Duodenal mucosa (tissue), 2 donors: ENCODE measurements at regions not wholly inside any gene's neighbourhood (a gene's known extent, or its start where the extent isn't known, plus 50 kb on each side); places are given as distances from the start of the nearest gene placed in this dataset.

Experiments used
- H3K27ac ChIP-seq: one replicate; pipeline ENCODE4 v1.7.0; 2013; ENCODE audit warnings: low read depth, low read length
- H3K27me3 ChIP-seq, 2 donors: one replicate each; pipeline ENCODE4 v1.7.0; 2013; ENCODE audit warnings: low read length in 2 of 2, control low read depth in 1 of 2; ENCODE audit not compliant: insufficient read depth in 2 of 2, control insufficient read depth in 1 of 2
- H3K36me3 ChIP-seq, 2 donors: one replicate each; pipeline ENCODE4 v1.7.0; 2013; ENCODE audit warnings: low read length in 2 of 2, control low read depth in 1 of 2; ENCODE audit not compliant: insufficient read depth in 2 of 2, control insufficient read depth in 1 of 2
- H3K4me1 ChIP-seq, 2 donors: one replicate each; pipeline ENCODE4 v1.7.0; 2013; ENCODE audit warnings: low read length in 2 of 2, control low read depth in 1 of 2; ENCODE audit not compliant: insufficient read depth in 2 of 2, control insufficient read depth in 1 of 2
- H3K4me3 ChIP-seq, 2 donors: one replicate each; pipeline ENCODE4 v1.7.0; 2013; ENCODE audit warnings: low read length in 2 of 2, low read depth in 1 of 2
- H3K9ac ChIP-seq, 2 donors: one replicate each; pipeline ENCODE4 v1.7.0; 2013; ENCODE audit warnings: low read length in 2 of 2, low read depth in 1 of 2
- H3K9me3 ChIP-seq, 2 donors: one replicate each; pipeline ENCODE4 v1.7.0; 2013; ENCODE audit warnings: low read length in 2 of 2, control low read depth in 1 of 2; ENCODE audit not compliant: control insufficient read depth in 1 of 2

DNA sequence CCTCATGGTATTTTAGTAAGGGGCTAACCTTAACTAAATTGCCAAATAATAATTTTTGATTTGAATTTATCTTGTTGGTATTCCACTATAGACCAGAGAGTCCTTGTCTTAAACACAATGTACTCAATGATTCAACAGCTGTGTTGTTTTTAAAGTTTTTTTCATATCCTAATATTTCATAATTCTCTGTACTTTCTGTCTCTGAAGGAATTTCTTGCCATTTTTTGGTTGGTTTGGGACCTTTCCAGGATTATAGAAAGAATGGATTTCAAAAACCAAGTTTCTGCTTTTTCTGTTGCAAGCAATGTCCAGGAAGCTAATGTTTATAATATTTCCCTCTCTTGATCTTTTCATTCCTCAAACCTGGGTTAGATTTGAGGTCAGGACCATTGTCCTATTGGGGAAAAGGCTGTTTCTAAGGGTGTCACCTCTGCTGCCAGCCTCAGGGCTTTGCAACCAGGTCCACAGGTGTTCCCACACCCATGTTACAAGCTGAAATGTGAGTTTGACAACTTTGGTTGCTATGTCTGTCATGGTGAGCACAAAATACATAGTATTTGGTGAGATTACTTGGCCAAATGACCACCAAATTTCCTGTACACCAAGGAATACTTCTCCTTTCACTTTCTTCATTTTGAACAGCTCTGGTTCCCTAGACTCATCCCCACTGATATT is 363.7 kb upstream of the RGMA start:
- Histone ChIP-seq H3K27me3 (no peaks in the 10 kb centered on the region), H3K9ac (no peak overlapping the region), H3K27ac (no peak overlapping the region), H3K4me3 (no peak overlapping the region), H3K36me3 (no peaks in the 10 kb centered on the region), H3K4me1 (no peaks in the 10 kb centered on the region), H3K9me3 (no peaks in the 10 kb centered on the region)

DNA sequence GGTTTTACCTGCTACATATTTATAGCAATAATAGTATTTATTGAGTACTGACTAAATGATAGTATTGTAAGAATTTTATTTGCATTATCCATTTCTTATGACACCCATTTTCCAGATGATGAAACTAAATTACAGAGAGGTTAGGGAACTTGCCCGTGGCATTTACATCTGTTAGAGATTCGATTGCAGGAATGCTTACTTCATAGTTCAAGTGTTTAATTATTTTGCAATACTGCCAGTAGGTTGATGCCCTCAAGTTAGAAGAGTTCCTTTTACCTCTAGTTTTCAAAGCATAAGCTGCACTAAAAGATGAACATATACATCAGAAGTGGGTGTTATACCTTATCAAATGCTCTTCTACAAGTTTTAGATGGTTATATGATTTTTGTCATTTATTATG is 362.8 kb upstream of the RGMA start:
- no peaks in the 10 kb centered on the region for H3K36me3 ChIP-seq
- no peak overlapping the region for H3K27ac ChIP-seq

DNA sequence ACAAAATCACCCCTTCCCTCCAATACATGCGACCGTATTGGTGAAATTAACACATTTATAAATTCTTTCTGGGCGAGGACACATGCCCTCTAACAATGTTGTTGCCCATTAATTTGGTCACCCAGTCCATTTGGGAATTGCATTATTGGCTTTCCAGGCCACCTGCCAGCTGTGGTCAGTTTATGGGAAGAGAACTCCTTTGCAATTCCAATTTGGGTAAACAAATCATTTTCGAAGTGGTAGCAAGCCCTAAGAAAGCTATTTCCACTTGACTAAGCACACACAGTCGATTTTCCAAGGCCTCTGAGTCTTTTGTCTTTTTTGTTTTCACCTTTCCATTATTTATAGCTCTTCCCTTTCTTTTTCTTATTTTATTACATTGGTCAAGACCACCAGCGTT is 362.3 kb upstream of the RGMA start:
- Histone ChIP-seq H3K4me1 (no peaks in the 10 kb centered on the region), H3K27me3 (no peaks in the 10 kb centered on the region), H3K9ac (no peak overlapping the region), H3K4me3 (no peak overlapping the region), H3K36me3 (no peaks in the 10 kb centered on the region), H3K27ac (no peak overlapping the region), H3K9me3 (no peaks in the 10 kb centered on the region)

More for the DNA sequence above, 362.8 kb upstream of the RGMA start:
- Histone ChIP-seq H3K4me1 (no peaks in the 10 kb centered on the region), H3K9me3 (no peaks in the 10 kb centered on the region), H3K4me3 (no peak overlapping the region), H3K27me3 (no peaks in the 10 kb centered on the region), H3K9ac (no peak overlapping the region)

DNA sequence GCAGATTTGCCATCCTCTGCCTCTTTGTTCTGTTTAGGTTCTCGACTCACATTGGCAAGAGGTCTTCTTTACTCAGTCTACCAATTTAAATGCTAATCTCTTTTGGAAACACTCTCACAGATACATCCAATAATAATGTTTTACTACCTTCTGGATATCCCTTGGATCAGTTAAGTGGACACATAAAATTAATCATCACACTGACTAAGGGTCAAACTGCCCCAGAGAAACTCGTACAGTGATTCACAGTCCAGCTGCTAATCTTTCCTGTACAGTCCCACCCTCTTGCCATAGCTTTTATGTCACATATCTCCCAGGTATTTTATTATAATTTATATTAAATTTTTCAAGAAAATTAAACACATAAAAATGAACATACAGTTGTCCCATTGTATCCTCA is 360.8 kb upstream of the RGMA start:
- Histone ChIP-seq H3K9me3 (no peaks in the 10 kb centered on the region), H3K4me3 (no peak overlapping the region), H3K9ac (no peak overlapping the region), H3K27me3 (no peaks in the 10 kb centered on the region), H3K4me1 (no peaks in the 10 kb centered on the region), H3K36me3 (no peaks in the 10 kb centered on the region), H3K27ac (no peak overlapping the region)

DNA sequence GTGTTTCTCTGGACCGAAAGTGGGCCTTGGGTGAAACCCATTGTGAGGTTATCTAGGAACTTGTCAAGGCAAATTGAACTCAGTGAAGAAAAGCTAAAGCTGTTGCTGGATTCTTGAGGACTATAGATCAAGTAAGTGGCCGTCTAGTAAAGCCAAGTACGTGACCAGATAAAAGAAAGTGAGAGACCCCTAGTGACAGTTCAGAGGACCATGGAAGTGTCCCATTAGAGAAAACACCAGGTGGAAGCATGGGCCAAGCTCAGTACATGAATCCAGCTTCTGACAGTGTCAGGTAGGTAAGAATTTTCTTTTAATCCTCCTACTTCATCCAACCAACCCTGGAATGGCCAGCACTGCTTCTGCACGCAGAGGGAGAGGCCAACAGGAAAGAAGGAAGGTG is 349.3 kb upstream of the RGMA start:
- Histone ChIP-seq H3K4me1 (no peaks in the 10 kb centered on the region), H3K9me3 (no peaks in the 10 kb centered on the region), H3K4me3 (no peak overlapping the region), H3K36me3 (no peaks in the 10 kb centered on the region), H3K27me3 (no peaks in the 10 kb centered on the region), H3K27ac (no peak overlapping the region), H3K9ac (no peak overlapping the region)

DNA sequence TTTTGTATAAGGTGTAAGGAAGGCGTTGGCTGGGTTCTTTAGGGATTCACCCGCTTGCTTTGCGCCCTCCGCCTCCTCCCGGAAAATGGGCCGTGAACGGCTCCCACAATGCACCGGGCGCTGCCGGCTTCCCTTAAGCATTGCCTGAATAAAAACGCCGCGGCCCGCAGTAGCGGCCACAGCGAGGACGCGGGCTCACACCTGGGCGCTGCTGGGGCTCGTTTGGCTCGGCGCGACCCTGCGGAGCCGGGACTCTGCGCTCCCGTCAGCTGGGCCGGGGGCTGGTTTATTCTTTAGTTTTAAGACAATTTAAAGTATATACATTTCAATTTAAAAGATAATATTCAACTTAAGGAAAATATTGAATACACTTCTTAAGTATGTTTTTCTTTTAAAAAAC is 343.5 kb upstream of the RGMA start:
- no peak overlapping the region for H3K4me3 ChIP-seq
- H3K36me3 ChIP-seq, result no peaks in the 10 kb centered on the region

DNA sequence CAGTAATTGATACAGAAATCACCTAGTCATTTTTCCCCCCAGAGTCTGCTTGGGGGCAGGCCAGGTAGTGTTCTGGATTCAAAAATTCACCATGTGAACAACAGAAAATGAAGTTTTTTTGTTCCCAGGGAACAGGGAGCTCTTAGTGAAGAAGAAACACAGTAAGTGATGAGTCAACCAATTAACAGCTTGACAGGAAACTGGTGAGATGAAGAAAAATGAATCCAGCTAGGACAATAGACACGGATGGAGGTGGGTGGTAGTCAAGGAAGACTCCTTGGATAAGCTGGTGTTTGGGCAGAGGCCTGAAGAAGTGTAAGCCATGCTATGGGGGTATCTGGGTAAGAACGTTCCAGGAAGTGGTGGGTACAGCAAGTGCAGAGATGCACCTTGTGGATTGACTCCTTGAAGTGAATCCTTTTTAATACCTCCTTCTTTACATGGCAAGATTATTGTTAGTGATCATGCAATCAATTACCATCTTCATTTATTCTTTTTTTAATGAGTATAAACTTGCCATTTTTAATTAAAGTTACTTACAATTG is 339.9 kb upstream of the RGMA start:
- H3K9ac ChIP-seq, result no peak overlapping the region
- no peaks in the 10 kb centered on the region for H3K9me3 ChIP-seq
- no peak overlapping the region for H3K4me3 ChIP-seq
- no peaks in the 10 kb centered on the region for H3K27me3 ChIP-seq
- no peak overlapping the region for H3K27ac ChIP-seq
- no peaks in the 10 kb centered on the region for H3K4me1 ChIP-seq
- no peaks in the 10 kb centered on the region for H3K36me3 ChIP-seq

More for the DNA sequence above, 343.5 kb upstream of the RGMA start:
- H3K27me3 ChIP-seq, result no peaks in the 10 kb centered on the region
- no peak overlapping the region for H3K9ac ChIP-seq
- no peaks in the 10 kb centered on the region for H3K9me3 ChIP-seq
- no peaks in the 10 kb centered on the region for H3K4me1 ChIP-seq
- no peak overlapping the region for H3K27ac ChIP-seq

DNA sequence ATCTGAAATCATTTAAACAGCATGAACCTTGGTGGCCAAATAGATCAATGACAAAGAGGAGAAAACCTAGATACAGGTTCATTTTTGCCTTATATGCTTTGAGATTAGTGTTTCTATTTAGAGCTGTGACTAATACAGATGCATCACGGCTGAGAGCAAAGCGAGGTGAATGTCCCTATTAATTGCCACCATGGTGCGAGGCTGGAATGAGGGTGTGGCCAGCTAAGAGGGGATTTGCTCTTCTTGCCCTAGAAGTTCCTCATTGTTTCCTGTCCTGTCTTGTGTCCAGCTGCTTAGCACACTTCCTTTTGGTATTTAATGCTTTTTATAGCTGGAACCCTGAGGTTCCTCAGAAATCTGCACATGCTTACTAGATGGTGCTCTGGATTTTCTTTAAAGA is 339.1 kb upstream of the RGMA start:
- H3K9ac ChIP-seq, result no peak overlapping the region
- H3K27ac ChIP-seq, result no peak overlapping the region
- H3K27me3 ChIP-seq, result no peaks in the 10 kb centered on the region
- no peak overlapping the region for H3K4me3 ChIP-seq
- H3K4me1 ChIP-seq, result no peaks in the 10 kb centered on the region
- no peaks in the 10 kb centered on the region for H3K36me3 ChIP-seq
- H3K9me3 ChIP-seq, result no peaks in the 10 kb centered on the region

DNA sequence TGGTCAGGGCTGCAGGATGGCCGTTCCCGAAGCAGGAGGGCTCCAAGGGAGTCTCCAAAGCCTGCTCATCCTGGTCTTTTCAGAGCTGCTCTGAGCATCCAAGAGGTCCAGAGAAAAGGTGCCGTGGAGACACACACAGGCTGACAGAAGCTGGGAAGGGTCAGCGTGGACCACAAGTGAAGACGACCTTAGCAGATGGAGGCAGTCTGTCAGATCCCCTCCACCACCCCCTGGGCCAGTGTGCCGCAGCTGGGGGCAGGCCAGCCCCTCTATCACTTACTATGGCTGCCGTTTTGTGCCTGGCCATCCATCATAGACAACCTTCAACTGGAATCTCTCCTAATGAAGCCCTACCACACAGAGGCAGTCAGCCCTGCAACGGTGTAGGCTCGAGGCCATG is 335.1 kb upstream of the RGMA start:
- H3K36me3 ChIP-seq, result no peaks in the 10 kb centered on the region
- no peak overlapping the region for H3K9ac ChIP-seq
- no peaks in the 10 kb centered on the region for H3K27me3 ChIP-seq
- H3K9me3 ChIP-seq, result no peaks in the 10 kb centered on the region
- H3K27ac ChIP-seq, result no peak overlapping the region
- H3K4me3 ChIP-seq, result no peak overlapping the region
- no peaks in the 10 kb centered on the region for H3K4me1 ChIP-seq

DNA sequence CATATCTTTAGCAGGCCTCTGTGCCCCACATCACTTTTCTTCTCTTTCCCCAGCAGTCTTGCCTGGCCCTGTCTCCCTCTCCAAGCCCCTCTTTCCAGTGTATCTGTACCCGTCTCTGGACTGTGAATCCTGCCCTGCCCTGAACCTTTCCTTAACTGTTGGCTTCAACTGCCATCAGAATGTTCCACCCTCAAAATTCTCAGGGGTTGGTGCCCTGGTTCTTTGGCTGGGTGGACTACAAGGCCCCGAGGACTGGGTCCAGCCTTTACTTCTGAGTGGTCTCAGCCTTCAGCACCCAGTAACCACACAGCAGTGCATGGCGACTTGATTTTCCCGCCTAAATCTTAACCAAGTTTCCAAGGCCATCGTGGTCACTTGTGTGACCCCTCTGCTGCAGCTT is 333.5 kb upstream of the RGMA start:
- Histone ChIP-seq H3K27me3 (no peaks in the 10 kb centered on the region), H3K9me3 (no peaks in the 10 kb centered on the region), H3K4me1 (no peaks in the 10 kb centered on the region), H3K4me3 (no peak overlapping the region), H3K36me3 (no peaks in the 10 kb centered on the region), H3K27ac (no peak overlapping the region), H3K9ac (no peak overlapping the region)
